ENCODE measurements at regions not wholly inside any gene's neighbourhood (a gene's known extent, or its start where the extent isn't known, plus 50 kb on each side); places are given as distances from the start of the nearest gene placed in this dataset.

GRCh38 chr15:101578443-101578894, 73.7 kb downstream of the TM2D3 start (continued):
- TF ChIP-seq USF2 (IDR thresholded peaks at IDR 0.05; ENCODE audit: low read depth, low read length) = no peak
- TF ChIP-seq USF2 (CRISPR knock-in tag; IDR thresholded peaks at IDR 0.05; ENCODE audit: borderline replicate concordance) = no peak
- TF ChIP-seq SIN3A (IDR thresholded peaks at IDR 0.05; ENCODE audit: borderline replicate concordance, low read depth, low read length) = no peak
- no peak for TF ChIP-seq SNAPC5 (CRISPR knock-in tag; IDR thresholded peaks at IDR 0.05; ENCODE audit: borderline replicate concordance)
- TF ChIP-seq ZNF335 (CRISPR knock-in tag; IDR thresholded peaks at IDR 0.05) = no peak
- TF ChIP-seq ZNF326 (CRISPR knock-in tag; IDR thresholded peaks at IDR 0.05; ENCODE audit: borderline replicate concordance) = no peak
- no peak for TF ChIP-seq HMG20A (CRISPR knock-in tag; IDR thresholded peaks at IDR 0.05; ENCODE audit: borderline replicate concordance)
- no peak for TF ChIP-seq ELF4 (CRISPR knock-in tag; IDR thresholded peaks at IDR 0.05; ENCODE audit: borderline replicate concordance)
- no peak for TF ChIP-seq RNF219 (CRISPR knock-in tag; IDR thresholded peaks at IDR 0.05)
- TF ChIP-seq RFX3 (CRISPR knock-in tag; IDR thresholded peaks at IDR 0.05) = no peak
- no peak for TF ChIP-seq SOX13 (IDR thresholded peaks at IDR 0.05)
- no peak for TF ChIP-seq SOX13 (CRISPR knock-in tag; conservative IDR thresholded peaks at IDR 0.05 in 1 of 2, IDR thresholded peaks at IDR 0.05 in 1 of 2)
- no peak for TF ChIP-seq ZNF180 (CRISPR knock-in tag; IDR thresholded peaks at IDR 0.05; ENCODE audit: borderline replicate concordance, low read depth)
- no peak for TF ChIP-seq SMARCC2 (IDR thresholded peaks at IDR 0.05)
- no peak for TF ChIP-seq KAT8 (CRISPR knock-in tag; IDR thresholded peaks at IDR 0.05)
- TF ChIP-seq GFI1 (CRISPR knock-in tag; IDR thresholded peaks at IDR 0.05; ENCODE audit: borderline replicate concordance) = no peak
- no peak for TF ChIP-seq ZBTB1 (CRISPR knock-in tag; IDR thresholded peaks at IDR 0.05; ENCODE audit: borderline replicate concordance)
- no peak for TF ChIP-seq CBX2 (IDR thresholded peaks at IDR 0.05; ENCODE audit: low read depth, low read length)
- no peak for TF ChIP-seq CBX2 (CRISPR knock-in tag; IDR thresholded peaks at IDR 0.05; ENCODE audit: low read depth)
- no peak for TF ChIP-seq SIX1 (CRISPR knock-in tag; IDR thresholded peaks at IDR 0.05; ENCODE audit: borderline replicate concordance)
- no peak for TF ChIP-seq NR2F2 (IDR thresholded peaks at IDR 0.05; ENCODE audit: borderline replicate concordance, low read depth)
- TF ChIP-seq HMGXB4 (CRISPR knock-in tag; IDR thresholded peaks at IDR 0.05; ENCODE audit: borderline replicate concordance in 1 of 2, low read depth in 1 of 2) = peak in 1 of 2 experiments; percentile 60; a peak in 2 of 4 replicates
- peak; percentile 38; the same call in 1 of the 2 replicates for TF ChIP-seq ZNF563 (CRISPR knock-in tag; IDR thresholded peaks at IDR 0.05)
